GM18907 (cell line): ENCODE measurements at regions not wholly inside any gene's neighbourhood (a gene's known extent, or its start where the extent isn't known, plus 50 kb on each side); places are given as distances from the start of the nearest gene placed in this dataset.

ENCODE experiments used
- ATAC-seq: cut with Tn5 transposase; IDR thresholded peaks from one replicate; pipeline ENCODE4 v1.9.1; 2021; ENCODE audit warnings: mild to moderate bottlenecking, moderate library complexity; ENCODE audit not compliant: unreplicated experiment

- ATAC-seq, result no peak
Measured at GRCh38 chr1:239779962-239780361, 311.7 kb upstream of the FMN2 start.

- ATAC-seq, result no peak
Measured at GRCh38 chr1:239784896-239785295, 306.8 kb upstream of the FMN2 start.

- no peak for ATAC-seq
Measured at GRCh38 chr1:239785576-239785975, 306.1 kb upstream of the FMN2 start.

GRCh38 chr1:239786464-239786863 is 305.2 kb upstream of the FMN2 start:
- ATAC-seq, result no peak

- ATAC-seq, result no peak
Measured at GRCh38 chr1:239792157-239792556, 299.5 kb upstream of the FMN2 start.

GRCh38 chr1:239795304-239795703 is 296.4 kb upstream of the FMN2 start:
- ATAC-seq, result no peak

- ATAC-seq, result no peak
Measured at GRCh38 chr1:239799617-239800016, 292.1 kb upstream of the FMN2 start.

GRCh38 chr1:239800861-239801260 is 290.8 kb upstream of the FMN2 start:
- ATAC-seq, result no peak

- no peak for ATAC-seq
Measured at GRCh38 chr1:239802275-239802674, 289.4 kb upstream of the FMN2 start.

GRCh38 chr1:239803781-239804180 is 287.9 kb upstream of the FMN2 start:
- no peak for ATAC-seq

- no peak for ATAC-seq
Measured at GRCh38 chr1:239804266-239804665, 287.4 kb upstream of the FMN2 start.

GRCh38 chr1:239805042-239805441 is 286.6 kb upstream of the FMN2 start:
- ATAC-seq, result no peak

- no peak for ATAC-seq
Measured at GRCh38 chr1:239805851-239806772, 285.6 kb upstream of the FMN2 start.

- no peak for ATAC-seq
Measured at GRCh38 chr1:239806897-239807296, 284.8 kb upstream of the FMN2 start.

- no peak for ATAC-seq
Measured at GRCh38 chr1:239807361-239807760, 284.3 kb upstream of the FMN2 start.

GRCh38 chr1:239810061-239810481 is 281.6 kb upstream of the FMN2 start:
- no peak for ATAC-seq

GRCh38 chr1:239811211-239811885 is 280.3 kb upstream of the FMN2 start:
- ATAC-seq, result no peak

- ATAC-seq, result no peak
Measured at GRCh38 chr1:239812580-239812979, 279.1 kb upstream of the FMN2 start.

- no peak for ATAC-seq
Measured at GRCh38 chr1:239814306-239814881, 277.3 kb upstream of the FMN2 start.

GRCh38 chr1:239815074-239815473 is 276.6 kb upstream of the FMN2 start:
- no peak for ATAC-seq

- no peak for ATAC-seq
Measured at GRCh38 chr1:239816081-239816782, 275.5 kb upstream of the FMN2 start.
